Liver (tissue), 6 donors: ENCODE measurements at regions not wholly inside any gene's neighbourhood (a gene's known extent, or its start where the extent isn't known, plus 50 kb on each side); places are given as distances from the start of the nearest gene placed in this dataset.
"Not testable (repeated sequence)": the region's sequence is repeated elsewhere in the genome, so short reads cannot be mapped to it uniquely, and the experiment has no call there.

Experiments
- DNase-seq: peaks from one replicate; pipeline ENCODE4 v3.0.0-alpha.2; 2017; ENCODE audit warnings: low spot score
- H3K27ac ChIP-seq, 2 donors: one replicate each; pipeline ENCODE4 v1.7.0; 2013; ENCODE audit warnings: inconsistent platforms in 2 of 2, low read length in 2 of 2, control low read depth in 1 of 2, low read depth in 1 of 2, mild to moderate bottlenecking in 1 of 2
- H3K27me3 ChIP-seq, 4 donors: one replicate each; pipeline versions ENCODE4 v1.6.1 to v1.7.0; 2013; ENCODE audit warnings: low read length in 3 of 4, inconsistent platforms in 1 of 4, mild to moderate bottlenecking in 1 of 4, moderate library complexity in 1 of 4; ENCODE audit not compliant: control insufficient read depth in 4 of 4, insufficient read depth in 4 of 4
- H3K36me3 ChIP-seq, 4 donors: one replicate each; pipeline versions ENCODE4 v1.6.1 to v1.7.0; 2013; ENCODE audit warnings: low read length in 3 of 4, mild to moderate bottlenecking in 3 of 4, low read depth in 1 of 4, moderate library complexity in 1 of 4; ENCODE audit not compliant: control insufficient read depth in 4 of 4, insufficient read depth in 3 of 4
- H3K4me1 ChIP-seq, 4 donors: one replicate each; pipeline versions ENCODE4 v1.6.1 to v1.7.0; 2013; ENCODE audit warnings: low read length in 3 of 4, mild to moderate bottlenecking in 3 of 4, moderate library complexity in 1 of 4; ENCODE audit not compliant: control insufficient read depth in 4 of 4, insufficient read depth in 4 of 4
- H3K4me3 ChIP-seq, 3 donors: one replicate each; pipeline versions ENCODE4 v1.6.1 to v1.7.0; 2013; ENCODE audit warnings: low read length in 3 of 3, control low read depth in 1 of 3, low read depth in 1 of 3, mild to moderate bottlenecking in 1 of 3
- H3K9ac ChIP-seq, 2 donors: one replicate each; pipeline ENCODE4 v1.7.0; 2013; ENCODE audit warnings: low read length in 2 of 2, mild to moderate bottlenecking in 2 of 2, moderate library complexity in 2 of 2, control low read depth in 1 of 2, low read depth in 1 of 2
- H3K9me3 ChIP-seq, 4 donors: one replicate each; pipeline versions ENCODE4 v1.6.1 to v1.7.0; 2013; ENCODE audit warnings: low read length in 3 of 4; ENCODE audit not compliant: control insufficient read depth in 4 of 4
- WGBS: extraction: QIAGEN DNeasy Blood & Tissue Kit; methylation state at CpG from one replicate; pipeline ENCODE4 v1.1.7; 2013; 5-methylcytosine and 5-hydroxymethylcytosine counted together
- donor health status: healthy.
- donor health status: healthy.
- donor health status: healthy.

GRCh38 chr9:65473059-65473822, 188.2 kb upstream of the FOXD4L5 start:
- not testable (repeated sequence) for H3K36me3 ChIP-seq, H3K4me3 ChIP-seq, DNase-seq, H3K4me1 ChIP-seq, H3K27ac ChIP-seq, H3K9ac ChIP-seq, H3K27me3 ChIP-seq, H3K9me3 ChIP-seq
- WGBS = 55% methylated on average over 10 of the region's 10 CpGs

- H3K4me1 ChIP-seq, DNase-seq, H3K36me3 ChIP-seq, H3K27ac ChIP-seq, H3K9ac ChIP-seq, H3K4me3 ChIP-seq, H3K9me3 ChIP-seq, H3K27me3 ChIP-seq: not testable (repeated sequence)
- WGBS = 77% methylated on average over 7 of the region's 7 CpGs
Measured at GRCh38 chr9:65471106-65471505, 186.1 kb upstream of the FOXD4L5 start.

- not testable (repeated sequence) for H3K27me3 ChIP-seq, H3K36me3 ChIP-seq, DNase-seq, H3K9me3 ChIP-seq, H3K4me3 ChIP-seq, H3K4me1 ChIP-seq, H3K27ac ChIP-seq, H3K9ac ChIP-seq
- WGBS = 92% methylated on average over 54 of the region's 55 CpGs
Measured at GRCh38 chr9:65466911-65467734, 182.1 kb upstream of the FOXD4L5 start.

- not testable (repeated sequence) for H3K9ac ChIP-seq, DNase-seq, H3K4me3 ChIP-seq, H3K36me3 ChIP-seq, H3K4me1 ChIP-seq, H3K9me3 ChIP-seq, H3K27me3 ChIP-seq, H3K27ac ChIP-seq
- 86% methylated on average over 17 of the region's 17 CpGs for WGBS
Measured at GRCh38 chr9:65465246-65465895, 180.4 kb upstream of the FOXD4L5 start.

- not testable (repeated sequence) for H3K4me3 ChIP-seq, H3K9ac ChIP-seq, H3K4me1 ChIP-seq, H3K27me3 ChIP-seq, DNase-seq, H3K9me3 ChIP-seq, H3K36me3 ChIP-seq, H3K27ac ChIP-seq
- WGBS = 79% methylated on average over 15 of the region's 15 CpGs
Measured at GRCh38 chr9:65462476-65462875, 177.5 kb upstream of the FOXD4L5 start.
